Fibroblast of skin of right biceps (primary cell): ENCODE measurements at regions not wholly inside any gene's neighbourhood (a gene's known extent, or its start where the extent isn't known, plus 50 kb on each side); places are given as distances from the start of the nearest gene placed in this dataset.

Experiments
- DNase-seq: peaks from one replicate; pipeline ENCODE4 v3.0.0-alpha.2; 2013

DNA sequence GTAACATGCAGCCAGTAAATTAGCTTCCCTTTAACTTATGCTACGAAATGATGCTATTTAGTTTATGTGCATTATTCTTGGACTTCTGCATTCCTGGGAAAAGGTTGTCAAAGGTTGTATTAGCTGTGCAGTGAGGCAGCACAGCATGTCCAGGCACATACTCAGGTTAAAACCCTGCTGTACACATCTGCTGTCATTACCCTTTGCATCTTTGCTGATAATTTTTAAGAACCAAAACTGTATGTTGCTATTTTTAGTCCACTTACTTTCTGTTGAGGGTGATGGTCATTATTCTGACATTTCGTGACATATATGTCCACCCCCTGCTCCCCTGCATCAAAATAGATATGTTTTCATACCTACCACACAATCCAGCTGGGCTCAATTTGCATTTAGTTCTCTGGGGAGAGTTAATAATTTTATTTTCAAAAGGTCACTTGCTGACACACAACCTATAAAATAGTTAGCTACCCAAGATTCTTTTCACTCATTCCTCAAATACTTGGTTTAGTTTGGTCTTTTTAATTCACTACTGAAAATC lies 142.5 kb upstream of the SPACA1 start:
- DNase-seq, result peak; percentile 48

DNA sequence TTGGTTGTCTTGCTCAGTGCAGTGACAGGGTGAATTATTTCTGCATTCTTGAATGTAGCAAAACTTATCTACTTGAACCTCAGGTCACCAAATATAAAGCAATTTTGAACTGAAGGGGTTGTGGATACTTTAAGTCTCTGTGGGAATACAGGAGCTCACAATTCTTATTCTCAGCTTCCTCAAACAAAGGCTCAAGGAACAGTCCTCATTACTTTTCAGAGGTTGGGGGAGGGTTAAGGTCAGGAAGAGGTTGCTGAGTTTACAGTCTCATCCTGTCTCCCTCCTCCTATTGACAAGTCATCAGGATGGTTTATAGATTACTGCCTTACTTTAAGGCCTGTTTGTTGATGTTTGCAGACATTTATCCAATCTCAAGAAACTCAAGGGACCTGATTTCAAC lies 143.6 kb upstream of the SPACA1 start:
- DNase-seq, result no peak

DNA sequence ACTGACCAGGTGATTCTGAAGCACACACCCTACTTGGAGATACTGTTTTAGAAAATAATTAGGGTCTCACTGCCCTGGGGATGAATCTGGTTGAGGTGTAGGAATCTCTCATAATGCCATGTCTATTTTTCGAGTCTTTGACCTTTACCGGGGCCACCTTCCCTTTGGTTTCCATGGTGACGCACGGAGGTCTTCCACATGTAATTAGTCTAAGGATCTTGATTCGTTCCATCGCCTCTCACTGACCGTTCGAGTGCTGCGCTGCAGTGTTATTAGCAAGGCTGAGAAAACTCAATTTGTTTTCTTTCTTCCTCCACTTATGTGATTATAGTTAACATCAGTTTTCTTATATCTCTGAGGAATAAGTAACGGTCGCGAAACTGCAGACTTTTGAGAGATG lies 144.3 kb upstream of the SPACA1 start:
- no peak for DNase-seq

DNA sequence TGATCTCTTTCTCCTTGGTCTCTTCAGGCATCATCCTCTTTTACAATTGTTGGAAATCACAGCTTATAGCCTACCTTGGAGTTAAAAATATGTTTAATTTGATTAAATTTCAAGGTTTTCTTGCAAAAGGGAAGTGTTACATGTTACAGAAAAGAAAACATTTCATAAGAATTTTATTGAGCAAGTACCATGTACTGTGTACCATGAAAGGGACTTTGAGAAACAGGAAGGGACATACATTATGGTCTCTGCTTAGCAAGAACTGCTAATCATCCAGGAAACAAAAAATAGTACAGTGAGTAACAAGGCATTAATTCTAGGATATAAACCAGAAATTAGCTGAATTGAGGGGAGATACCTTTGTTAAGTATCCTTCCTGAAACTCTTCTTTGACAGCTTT lies 145.3 kb upstream of the SPACA1 start:
- no peak for DNase-seq

DNA sequence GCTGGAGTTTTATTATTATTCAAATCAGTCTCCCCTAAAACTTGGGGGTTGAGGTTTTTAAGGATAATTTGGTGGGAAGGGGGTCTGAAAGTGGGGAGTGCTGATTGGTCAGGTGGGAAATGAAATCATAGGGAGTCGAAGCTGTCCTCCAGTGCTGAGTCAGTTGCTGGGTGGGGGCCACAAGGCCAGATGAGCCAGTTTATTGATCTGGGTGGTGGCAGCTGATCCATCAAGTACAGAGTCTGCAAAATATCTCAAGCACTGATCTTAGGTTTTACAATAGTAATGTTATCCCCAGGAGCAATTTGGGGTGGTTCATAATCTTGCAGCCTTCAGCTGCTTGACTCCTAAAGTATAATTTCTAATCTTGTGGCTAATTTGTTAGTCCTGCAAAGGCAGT lies 146.0 kb upstream of the SPACA1 start:
- no peak for DNase-seq

DNA sequence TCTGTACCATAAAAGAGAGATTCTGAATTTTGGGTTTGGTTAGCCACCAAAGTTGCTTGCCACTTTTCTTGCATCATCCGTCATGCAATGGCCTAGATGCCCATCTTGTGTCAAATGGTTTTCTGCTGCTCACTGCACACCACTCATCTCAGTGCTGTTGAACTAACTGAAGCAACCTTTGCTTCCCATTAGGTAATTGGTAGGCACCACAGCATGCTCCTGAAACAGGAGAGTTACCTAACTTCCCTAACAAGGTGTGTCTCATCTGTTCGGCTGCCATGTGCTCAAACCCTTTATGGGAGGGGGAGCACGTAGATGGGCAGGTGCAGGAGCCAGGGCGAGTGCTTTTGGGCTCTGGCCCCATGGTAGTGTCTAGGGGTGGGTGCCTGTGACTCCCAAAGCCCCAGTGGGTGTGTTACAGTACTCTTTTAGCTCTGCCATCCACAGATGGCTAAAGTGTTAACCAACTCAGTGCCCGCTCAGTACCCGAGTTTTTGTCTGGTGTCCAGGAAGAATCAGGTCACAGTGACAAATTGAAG lies 147.4 kb upstream of the SPACA1 start:
- no peak for DNase-seq

DNA sequence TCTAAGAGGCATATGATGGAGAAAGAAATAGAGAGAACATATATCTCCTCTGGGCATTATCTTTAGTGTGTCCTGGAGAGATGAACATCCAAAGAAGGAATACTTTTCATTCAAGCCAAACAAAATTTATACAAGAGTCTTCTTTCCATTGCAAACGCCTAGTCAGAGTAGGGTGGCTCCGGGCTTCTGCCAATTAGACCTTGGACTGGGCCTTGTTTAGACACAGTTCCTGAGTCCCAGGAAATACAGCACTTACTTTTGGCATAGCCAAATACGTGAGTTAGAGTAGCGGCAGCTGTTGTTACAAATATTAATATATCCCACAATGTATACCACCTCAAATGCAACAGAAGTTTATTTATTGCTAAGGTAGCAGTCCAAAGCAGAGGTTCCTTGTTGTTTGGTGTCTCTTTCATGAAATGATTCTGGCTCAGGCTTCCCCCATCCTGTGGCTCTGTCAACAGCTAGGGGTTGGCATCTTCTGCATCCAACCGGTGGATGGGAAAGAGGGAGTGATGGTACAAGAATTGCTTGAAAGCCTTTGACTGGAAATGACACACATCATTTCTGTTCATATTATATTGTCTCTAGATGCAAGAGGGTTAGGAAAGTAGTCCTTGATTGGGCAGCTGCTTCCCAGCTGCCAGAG lies 148.0 kb upstream of the SPACA1 start:
- DNase-seq, result no peak

DNA sequence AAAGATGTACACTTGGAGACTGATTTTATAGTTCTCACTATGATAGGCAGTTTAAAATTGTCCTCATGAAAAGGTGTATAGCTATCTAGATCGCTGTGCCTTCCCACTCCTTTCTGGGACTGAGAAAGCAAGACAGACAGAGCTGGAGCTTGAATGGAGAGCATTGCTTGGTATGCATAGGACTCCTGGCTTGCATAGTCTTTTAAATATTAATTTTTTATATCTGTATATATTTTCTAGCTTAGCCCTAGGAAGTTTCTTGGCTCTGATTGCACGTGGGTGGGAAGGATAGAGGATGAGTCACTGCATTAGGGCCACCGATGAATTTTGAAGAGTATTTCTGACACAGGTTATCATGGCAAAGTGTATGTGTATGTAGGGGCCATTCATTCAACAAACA lies 150.0 kb upstream of the SPACA1 start:
- no peak for DNase-seq

DNA sequence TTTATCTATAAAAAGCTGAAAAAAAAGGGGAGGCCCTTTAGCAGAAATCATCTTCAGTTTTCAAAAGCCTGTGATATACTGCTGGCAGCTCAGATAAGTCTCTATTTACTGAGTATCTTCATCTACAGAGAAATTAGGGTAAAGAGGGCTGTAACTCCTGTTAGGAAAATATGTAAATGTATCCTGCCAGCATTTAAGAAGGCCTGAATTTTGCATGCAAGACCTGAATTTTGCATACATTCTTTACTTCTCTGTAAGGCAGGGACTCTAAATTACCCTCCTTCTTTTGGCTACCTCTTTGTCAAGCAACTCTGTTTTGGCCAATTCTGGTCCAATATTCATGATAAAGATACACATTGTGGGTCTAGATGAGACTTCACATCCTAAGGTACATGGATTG lies 150.6 kb upstream of the SPACA1 start:
- DNase-seq, result no peak

DNA sequence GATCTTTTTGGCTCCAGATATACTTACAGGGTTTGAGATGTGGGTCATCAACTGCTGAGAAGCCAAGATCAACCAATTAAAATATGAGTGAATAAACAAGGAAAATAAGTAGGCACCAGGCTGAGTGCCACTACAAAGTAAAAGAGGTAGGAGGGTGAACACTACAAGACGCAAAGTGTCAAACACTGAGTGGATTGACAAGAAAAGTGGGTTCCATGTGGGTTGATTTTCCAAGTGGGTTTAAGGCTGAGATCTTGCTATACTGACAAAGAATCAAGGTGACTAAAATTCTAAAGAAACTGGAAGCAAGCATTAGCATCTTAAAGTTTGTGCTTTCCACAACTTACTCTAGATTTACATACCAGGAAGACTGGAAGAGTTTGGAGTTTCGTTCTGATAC lies 160.4 kb upstream of the SPACA1 start:
- no peak for DNase-seq

DNA sequence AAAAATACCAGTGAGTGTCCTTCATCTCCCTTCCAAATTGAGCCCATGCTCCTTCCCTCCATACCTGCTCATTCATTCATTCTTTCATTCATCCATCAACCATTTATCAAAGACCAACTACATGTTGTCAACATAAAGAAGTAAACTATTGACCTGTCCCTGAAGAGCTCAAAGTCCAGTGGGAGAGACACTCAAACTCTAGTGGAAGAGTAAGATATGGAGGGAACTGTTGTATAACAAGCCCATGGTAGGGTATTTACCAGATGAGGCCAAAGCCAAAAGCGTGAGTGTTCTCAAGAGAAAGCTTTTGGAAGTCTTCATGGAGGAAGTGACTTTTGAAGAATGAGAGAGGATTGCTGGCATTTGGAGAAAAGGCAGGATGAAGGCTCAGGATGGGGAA lies 163.4 kb upstream of the SPACA1 start:
- no peak for DNase-seq

DNA sequence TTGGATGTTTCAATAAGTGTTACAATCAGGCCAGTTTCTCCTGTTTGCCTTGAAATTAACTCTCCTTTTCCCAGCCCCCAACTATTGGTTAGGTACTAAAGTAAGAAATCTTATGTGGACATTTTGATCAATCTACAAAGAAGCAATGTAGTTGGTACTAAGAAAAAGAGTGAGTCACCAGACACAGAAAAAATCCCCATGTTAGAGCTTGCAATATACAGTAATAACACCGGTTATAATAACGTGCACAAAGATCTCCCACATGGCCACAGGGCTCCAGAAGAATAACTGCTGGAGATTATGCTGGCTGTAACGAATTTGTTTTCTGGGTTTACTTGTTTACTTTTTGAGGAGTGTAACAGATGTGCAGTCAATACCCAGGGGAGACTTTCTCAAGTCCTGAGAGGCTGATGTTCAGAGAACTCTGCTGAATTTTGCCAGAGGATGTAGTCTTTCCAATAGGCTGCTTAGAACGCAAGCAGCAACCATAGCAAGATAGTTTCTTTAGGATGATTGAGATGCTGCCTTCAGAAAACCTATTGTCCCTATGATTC lies 166.2 kb upstream of the SPACA1 start:
- DNase-seq, result no peak

DNA sequence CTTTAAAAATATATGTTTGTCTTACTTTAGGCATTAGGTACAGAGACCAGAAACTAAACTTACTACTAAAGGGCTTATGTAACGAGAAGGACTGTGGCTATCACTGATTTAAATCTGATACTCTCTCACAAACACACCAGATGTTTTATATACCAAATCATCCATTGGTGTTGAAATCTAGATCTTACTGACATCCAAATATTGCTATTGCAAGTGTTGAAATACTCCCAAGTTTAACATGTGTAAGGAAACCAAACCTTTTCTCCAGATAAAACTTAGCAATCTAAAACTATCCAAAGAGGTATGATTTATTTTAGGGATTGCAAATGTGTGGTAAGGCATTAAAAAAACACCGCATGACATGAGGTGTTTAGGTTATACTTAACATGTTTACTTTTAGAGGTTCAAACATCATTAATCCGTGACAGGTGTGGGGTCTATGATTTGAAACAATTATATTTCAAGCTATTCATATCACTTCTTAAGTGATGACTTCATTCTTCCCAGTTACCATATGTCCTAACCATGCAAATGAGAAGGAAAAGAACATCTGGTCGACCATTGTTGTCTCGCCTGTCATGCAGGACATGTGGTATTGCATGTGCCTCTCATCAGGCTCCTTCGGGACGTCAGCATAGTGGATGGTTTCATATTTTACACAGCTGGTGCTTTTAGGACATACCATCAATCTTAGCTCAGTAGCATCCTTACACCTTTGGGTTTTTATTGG lies 168.3 kb upstream of the SPACA1 start:
- DNase-seq, result no peak

DNA sequence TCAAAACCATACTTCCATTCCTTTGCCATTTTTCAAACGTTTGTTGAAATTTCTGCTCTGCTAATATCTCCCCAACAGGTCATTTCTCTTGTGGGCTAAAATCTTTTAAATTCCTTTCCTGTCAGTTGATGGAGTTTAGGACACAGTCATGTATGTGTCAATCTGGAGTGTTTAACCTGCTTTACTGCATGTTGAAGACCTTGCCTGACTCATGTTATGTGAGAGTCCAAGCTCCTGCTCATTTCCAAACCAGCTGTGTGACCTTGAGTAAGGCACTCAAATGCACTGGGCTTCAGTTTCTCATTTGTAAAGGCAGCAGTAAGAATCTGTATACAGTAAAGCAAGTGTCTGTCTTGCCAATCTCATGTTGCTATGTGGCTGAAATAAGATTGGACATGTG lies 171.9 kb upstream of the SPACA1 start:
- DNase-seq, result no peak

DNA sequence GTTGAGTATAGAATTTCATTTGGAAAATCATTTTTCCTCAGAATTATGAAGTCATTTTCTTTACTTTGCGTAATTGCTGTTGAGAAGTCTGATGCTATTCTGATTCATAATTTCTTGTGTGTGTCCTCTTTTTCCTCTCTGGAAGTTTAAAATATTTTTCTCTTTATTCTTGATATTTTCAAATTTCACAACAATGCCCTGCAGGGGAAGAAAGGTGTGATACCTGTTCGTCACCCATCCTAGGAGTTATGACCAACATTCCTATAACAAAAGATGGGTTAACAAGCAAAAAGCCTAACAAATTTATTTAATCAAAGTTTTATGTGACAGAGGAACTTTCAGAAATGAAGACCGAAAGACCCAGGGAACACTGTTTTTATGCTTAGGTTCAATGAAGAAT lies 171.5 kb upstream of the AKIRIN2 start:
- DNase-seq, result no peak

DNA sequence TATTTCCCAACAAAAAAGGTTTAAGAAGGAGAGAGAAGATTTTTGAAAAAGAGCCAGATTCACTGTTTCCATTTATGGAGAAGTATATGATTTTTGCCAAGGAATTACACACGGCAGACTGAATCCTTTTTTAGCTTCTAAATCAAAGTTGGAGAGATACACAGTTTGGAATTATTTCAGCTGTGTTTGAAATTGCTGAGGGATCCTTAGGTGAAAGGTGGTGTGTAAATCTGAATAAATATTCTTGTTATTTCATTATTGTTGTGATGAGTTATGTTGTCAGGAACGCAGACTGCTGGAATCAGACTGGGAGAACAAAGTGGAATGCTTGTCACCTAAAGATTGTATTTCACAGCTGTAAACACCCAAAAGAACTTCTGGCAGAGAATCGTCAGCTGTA lies 168.5 kb upstream of the AKIRIN2 start:
- peak; percentile 4 for DNase-seq

DNA sequence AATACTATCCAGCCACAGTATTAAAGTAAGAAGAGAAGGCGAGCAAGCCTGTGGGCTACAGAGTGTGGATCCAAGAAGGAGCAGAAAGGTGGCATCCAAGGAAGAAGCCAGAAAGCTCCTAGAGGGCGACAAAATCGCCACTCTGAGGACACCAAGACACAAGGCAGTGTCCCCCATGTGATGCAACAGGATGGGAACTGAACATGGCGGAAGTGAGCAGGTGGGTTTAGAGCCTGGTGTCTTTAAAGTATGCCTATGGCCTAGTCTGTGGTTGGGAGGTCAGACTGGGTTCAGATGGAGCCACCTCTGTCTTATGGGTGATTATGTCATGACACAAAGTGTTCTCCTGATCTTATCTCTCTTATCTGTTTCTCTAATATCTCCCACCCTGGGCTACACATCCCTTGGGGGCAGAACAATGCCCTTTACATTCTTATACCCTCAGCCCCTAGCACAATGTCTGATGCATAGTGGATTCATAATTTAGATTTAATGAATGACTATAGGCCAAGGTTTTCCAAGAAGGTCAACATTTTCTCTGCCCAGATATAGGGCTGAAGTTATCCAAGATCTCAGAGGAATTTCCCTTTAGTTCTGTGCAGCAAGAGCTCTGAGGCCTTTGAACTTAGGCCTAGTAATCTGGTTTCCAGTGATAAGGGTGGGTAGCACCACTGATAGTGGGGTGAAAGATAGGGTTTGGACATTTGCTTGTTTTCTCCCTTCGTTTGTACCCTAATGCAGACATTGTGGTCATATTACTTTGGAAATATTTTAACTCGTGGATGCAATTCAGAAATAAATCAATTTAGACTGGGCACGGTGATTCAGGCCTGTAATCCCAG lies 167.3 kb upstream of the AKIRIN2 start:
- no peak for DNase-seq

DNA sequence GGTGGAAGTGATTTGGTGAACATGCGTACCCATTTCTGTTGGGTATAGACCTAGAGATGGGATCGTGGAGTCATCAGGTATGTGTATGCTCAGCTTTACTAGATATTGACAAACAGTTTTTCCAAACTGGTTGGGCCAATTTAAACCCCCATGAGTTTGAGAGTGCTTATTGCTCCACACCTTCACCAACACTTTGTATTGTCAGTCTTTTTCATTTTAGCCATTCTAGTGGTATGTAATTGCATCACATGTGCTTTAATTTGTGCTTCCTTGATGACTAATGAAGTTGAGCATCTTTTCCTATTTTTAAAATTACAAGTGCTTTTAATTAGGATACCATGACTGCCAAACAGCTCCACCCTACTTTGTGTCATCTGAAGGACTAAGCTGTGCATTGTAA lies 158.9 kb upstream of the AKIRIN2 start:
- no peak for DNase-seq

DNA sequence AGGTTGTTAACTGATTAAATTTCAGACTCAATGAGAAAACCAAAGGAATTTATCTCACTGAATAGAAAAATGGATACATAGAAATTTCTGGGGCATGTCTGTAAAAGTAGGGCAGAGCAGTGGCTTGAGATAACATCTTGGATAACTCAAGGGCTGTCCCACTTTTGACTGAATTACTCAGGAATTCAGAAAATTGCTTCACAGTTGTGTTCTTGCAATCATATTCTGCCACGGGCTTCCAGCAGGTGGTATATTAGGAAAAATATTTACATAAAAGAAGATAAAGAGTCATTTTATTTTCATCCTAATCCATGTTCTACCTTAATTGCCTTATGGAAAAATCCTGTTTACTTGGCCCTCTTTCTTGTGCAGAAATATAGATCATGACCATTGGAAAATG lies 156.4 kb upstream of the AKIRIN2 start:
- no peak for DNase-seq

DNA sequence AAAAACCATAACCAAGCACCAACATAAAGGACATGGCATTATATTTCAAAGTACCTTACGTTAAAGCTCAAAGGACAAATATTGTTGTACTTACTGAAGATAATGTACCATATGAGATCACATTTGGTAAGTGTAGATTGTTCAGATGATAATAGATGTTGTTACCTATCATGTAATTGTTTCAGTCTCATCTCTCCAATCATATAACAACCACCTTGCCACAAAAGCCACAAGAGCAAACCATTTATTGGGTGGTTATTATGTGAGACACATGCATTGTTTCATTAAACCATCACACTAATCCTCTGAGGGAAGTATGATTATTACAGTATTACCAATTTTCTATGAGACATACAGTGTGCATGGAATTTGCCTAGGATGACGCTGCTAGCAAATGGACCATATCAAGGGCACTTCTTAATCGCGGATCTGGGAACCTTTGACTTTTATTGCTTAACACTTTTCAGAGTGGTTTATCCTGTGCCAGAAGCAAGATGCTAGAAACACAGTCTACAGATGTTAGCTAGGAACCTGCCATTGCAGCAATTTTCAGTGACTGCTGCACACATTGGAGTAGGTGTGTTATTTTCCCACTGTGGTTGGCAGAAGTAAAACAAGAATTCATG lies 149.8 kb upstream of the AKIRIN2 start:
- no peak for DNase-seq

DNA sequence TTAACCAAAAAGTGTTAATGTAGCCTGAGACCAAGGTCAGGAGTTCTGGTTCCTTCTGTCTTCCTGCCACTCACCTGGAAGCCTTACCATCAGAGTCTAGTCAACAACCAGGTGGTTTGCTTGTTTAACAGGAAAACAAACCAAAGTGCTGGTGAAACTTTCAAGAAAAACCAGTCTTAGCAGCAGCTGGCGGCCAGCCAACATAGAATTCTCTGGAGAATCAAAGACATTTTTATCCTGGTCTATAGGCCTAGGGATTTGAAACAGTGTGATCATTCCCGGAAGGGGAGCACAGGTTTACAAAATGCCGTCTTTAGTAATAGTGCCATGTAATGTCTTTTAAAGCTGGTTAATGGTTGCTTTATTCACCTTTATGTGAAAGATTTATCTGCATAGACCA lies 146.6 kb upstream of the AKIRIN2 start:
- no peak for DNase-seq

DNA sequence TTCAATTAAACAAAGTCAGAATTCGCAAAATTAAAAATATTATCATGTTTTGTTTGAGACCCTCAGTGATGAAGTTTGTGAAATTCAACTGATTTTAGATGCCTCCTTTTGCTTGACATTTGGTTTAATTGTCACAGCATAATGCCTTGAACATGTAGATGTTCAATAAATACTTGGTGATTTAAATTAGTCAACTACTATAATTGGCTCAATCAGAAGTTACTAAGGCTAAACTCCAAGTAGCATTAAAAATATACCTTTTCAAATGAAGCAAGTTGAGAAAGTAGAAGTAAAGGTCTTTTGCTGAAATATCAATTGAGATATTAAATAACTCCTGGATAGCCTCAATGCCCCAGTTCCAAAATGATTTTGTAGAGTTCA lies 145.8 kb upstream of the AKIRIN2 start:
- DNase-seq, result no peak
